Liver (tissue), 8 donors: ENCODE measurements at regions not wholly inside any gene's neighbourhood (a gene's known extent, or its start where the extent isn't known, plus 50 kb on each side); places are given as distances from the start of the nearest gene placed in this dataset.

ENCODE experiments used
- DNase-seq: peaks from one replicate; pipeline ENCODE4 v3.0.0-alpha.2; 2017; ENCODE audit warnings: low spot score
- H3K27ac ChIP-seq, 2 donors: one replicate each; pipeline ENCODE4 v1.7.0; 2013; ENCODE audit warnings: inconsistent platforms in 2 of 2, low read length in 2 of 2, control low read depth in 1 of 2, low read depth in 1 of 2, mild to moderate bottlenecking in 1 of 2
- H3K27me3 ChIP-seq, 4 donors: one replicate each; pipeline versions ENCODE4 v1.6.1 to v1.7.0; 2013; ENCODE audit warnings: low read length in 3 of 4, inconsistent platforms in 1 of 4, mild to moderate bottlenecking in 1 of 4, moderate library complexity in 1 of 4; ENCODE audit not compliant: control insufficient read depth in 4 of 4, insufficient read depth in 4 of 4
- H3K36me3 ChIP-seq, 4 donors: one replicate each; pipeline versions ENCODE4 v1.6.1 to v1.7.0; 2013; ENCODE audit warnings: low read length in 3 of 4, mild to moderate bottlenecking in 3 of 4, low read depth in 1 of 4, moderate library complexity in 1 of 4; ENCODE audit not compliant: control insufficient read depth in 4 of 4, insufficient read depth in 3 of 4
- H3K4me1 ChIP-seq, 4 donors: one replicate each; pipeline versions ENCODE4 v1.6.1 to v1.7.0; 2013; ENCODE audit warnings: low read length in 3 of 4, mild to moderate bottlenecking in 3 of 4, moderate library complexity in 1 of 4; ENCODE audit not compliant: control insufficient read depth in 4 of 4, insufficient read depth in 4 of 4
- H3K4me3 ChIP-seq, 3 donors: one replicate each; pipeline versions ENCODE4 v1.6.1 to v1.7.0; 2013; ENCODE audit warnings: low read length in 3 of 3, control low read depth in 1 of 3, low read depth in 1 of 3, mild to moderate bottlenecking in 1 of 3
- H3K9ac ChIP-seq, 2 donors: one replicate each; pipeline ENCODE4 v1.7.0; 2013; ENCODE audit warnings: low read length in 2 of 2, mild to moderate bottlenecking in 2 of 2, moderate library complexity in 2 of 2, control low read depth in 1 of 2, low read depth in 1 of 2
- H3K9me3 ChIP-seq, 4 donors: one replicate each; pipeline versions ENCODE4 v1.6.1 to v1.7.0; 2013; ENCODE audit warnings: low read length in 3 of 4; ENCODE audit not compliant: control insufficient read depth in 4 of 4
- ATF3 ChIP-seq: IDR thresholded peaks from 2 replicates; pipeline ENCODE4 v1.6.1; 2016; ENCODE audit warnings: antibody characterized with exemption
- EGR1 ChIP-seq, 2 donors: IDR thresholded peaks; 2 replicates each; pipeline ENCODE4 v1.6.1; 2016 to 2018; ENCODE audit warnings: antibody characterized with exemption in 2 of 2, low read depth in 2 of 2
- FOXA1 ChIP-seq: IDR thresholded peaks from 2 replicates; pipeline ENCODE4 v1.6.1; 2016; ENCODE audit warnings: antibody characterized with exemption
- FOXA2 ChIP-seq: IDR thresholded peaks from 2 replicates; pipeline ENCODE4 v1.6.1; 2016; ENCODE audit warnings: antibody characterized with exemption
- GABPA ChIP-seq, 2 donors: IDR thresholded peaks in 1 of 2; conservative IDR thresholded peaks in 1 of 2; 2 replicates each; pipeline ENCODE4 v1.6.1; 2016; ENCODE audit warnings: antibody characterized with exemption in 2 of 2, mild to moderate bottlenecking in 1 of 2, moderate library complexity in 1 of 2
- HNF4A ChIP-seq, 2 donors: conservative IDR thresholded peaks; 2 replicates each; pipeline ENCODE4 v1.6.1; 2016; ENCODE audit warnings: antibody characterized with exemption in 2 of 2, mild to moderate bottlenecking in 2 of 2
- HNF4G ChIP-seq: IDR thresholded peaks from 2 replicates; pipeline ENCODE4 v1.6.1; 2016; ENCODE audit warnings: antibody characterized with exemption
- JUND ChIP-seq, 2 donors: IDR thresholded peaks; 2 replicates each; pipeline ENCODE4 v1.6.1; 2016; ENCODE audit warnings: antibody characterized with exemption in 2 of 2
- MAX ChIP-seq: IDR thresholded peaks from 2 replicates; pipeline ENCODE4 v1.6.1; 2016; ENCODE audit warnings: antibody characterized with exemption
- NR2F2 ChIP-seq: IDR thresholded peaks from 2 replicates; pipeline ENCODE4 v1.6.1; 2016; ENCODE audit warnings: antibody characterized with exemption
- RAD21 ChIP-seq, 2 donors: IDR thresholded peaks; 2 replicates each; pipeline ENCODE4 v1.6.1; 2016; ENCODE audit warnings: antibody characterized with exemption in 2 of 2, mild to moderate bottlenecking in 2 of 2
- RXRA ChIP-seq, 2 donors: IDR thresholded peaks; 2 replicates each; pipeline ENCODE4 v1.6.1; 2017 to 2018; ENCODE audit warnings: antibody characterized with exemption in 2 of 2, mild to moderate bottlenecking in 1 of 2
- SP1 ChIP-seq: IDR thresholded peaks from 2 replicates; pipeline ENCODE4 v1.6.1; 2018; ENCODE audit warnings: antibody characterized with exemption, mild to moderate bottlenecking
- YY1 ChIP-seq: IDR thresholded peaks from 2 replicates; pipeline ENCODE4 v1.6.1; 2016; ENCODE audit warnings: antibody characterized with exemption, mild to moderate bottlenecking
- WGBS: extraction: QIAGEN DNeasy Blood & Tissue Kit; methylation state at CpG from one replicate; pipeline ENCODE4 v1.1.7; 2013; 5-methylcytosine and 5-hydroxymethylcytosine counted together
- TF ChIP-seq, protein P1 (sequence below): IDR thresholded peaks from 2 replicates; pipeline ENCODE4 v1.6.1; 2016; ENCODE audit warnings: antibody characterized with exemption
- TF ChIP-seq, protein P2 (sequence below): IDR thresholded peaks from 2 replicates; pipeline ENCODE4 v1.6.1; 2016; ENCODE audit warnings: antibody characterized with exemption, mild to moderate bottlenecking
- TF ChIP-seq, protein P3 (sequence below): fragments of 150-350 bp; IDR thresholded peaks from 2 replicates; pipeline ENCODE4 v1.5.1; 2017; ENCODE audit warnings: improper control_type of control experiment, low read depth, low read length; ENCODE audit not compliant: missing input control
- donor health status: healthy.
- donor health status: healthy.
- donor health status: healthy.
- donor health status: healthy.
- donor health status: healthy.

GRCh38 chr13:18996221-18996620 is 185.4 kb downstream of the TUBA3C start:
- no peaks in the 10 kb centered on the region for H3K9me3 ChIP-seq

More at GRCh38 chr13:18996221-18996620, 185.4 kb downstream of the TUBA3C start:
- no peak for TF ChIP-seq NR2F2
- TF ChIP-seq, protein P1, sequence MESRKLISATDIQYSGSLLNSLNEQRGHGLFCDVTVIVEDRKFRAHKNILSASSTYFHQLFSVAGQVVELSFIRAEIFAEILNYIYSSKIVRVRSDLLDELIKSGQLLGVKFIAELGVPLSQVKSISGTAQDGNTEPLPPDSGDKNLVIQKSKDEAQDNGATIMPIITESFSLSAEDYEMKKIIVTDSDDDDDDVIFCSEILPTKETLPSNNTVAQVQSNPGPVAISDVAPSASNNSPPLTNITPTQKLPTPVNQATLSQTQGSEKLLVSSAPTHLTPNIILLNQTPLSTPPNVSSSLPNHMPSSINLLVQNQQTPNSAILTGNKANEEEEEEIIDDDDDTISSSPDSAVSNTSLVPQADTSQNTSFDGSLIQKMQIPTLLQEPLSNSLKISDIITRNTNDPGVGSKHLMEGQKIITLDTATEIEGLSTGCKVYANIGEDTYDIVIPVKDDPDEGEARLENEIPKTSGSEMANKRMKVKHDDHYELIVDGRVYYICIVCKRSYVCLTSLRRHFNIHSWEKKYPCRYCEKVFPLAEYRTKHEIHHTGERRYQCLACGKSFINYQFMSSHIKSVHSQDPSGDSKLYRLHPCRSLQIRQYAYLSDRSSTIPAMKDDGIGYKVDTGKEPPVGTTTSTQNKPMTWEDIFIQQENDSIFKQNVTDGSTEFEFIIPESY, result no peak
- TF ChIP-seq, protein P2, sequence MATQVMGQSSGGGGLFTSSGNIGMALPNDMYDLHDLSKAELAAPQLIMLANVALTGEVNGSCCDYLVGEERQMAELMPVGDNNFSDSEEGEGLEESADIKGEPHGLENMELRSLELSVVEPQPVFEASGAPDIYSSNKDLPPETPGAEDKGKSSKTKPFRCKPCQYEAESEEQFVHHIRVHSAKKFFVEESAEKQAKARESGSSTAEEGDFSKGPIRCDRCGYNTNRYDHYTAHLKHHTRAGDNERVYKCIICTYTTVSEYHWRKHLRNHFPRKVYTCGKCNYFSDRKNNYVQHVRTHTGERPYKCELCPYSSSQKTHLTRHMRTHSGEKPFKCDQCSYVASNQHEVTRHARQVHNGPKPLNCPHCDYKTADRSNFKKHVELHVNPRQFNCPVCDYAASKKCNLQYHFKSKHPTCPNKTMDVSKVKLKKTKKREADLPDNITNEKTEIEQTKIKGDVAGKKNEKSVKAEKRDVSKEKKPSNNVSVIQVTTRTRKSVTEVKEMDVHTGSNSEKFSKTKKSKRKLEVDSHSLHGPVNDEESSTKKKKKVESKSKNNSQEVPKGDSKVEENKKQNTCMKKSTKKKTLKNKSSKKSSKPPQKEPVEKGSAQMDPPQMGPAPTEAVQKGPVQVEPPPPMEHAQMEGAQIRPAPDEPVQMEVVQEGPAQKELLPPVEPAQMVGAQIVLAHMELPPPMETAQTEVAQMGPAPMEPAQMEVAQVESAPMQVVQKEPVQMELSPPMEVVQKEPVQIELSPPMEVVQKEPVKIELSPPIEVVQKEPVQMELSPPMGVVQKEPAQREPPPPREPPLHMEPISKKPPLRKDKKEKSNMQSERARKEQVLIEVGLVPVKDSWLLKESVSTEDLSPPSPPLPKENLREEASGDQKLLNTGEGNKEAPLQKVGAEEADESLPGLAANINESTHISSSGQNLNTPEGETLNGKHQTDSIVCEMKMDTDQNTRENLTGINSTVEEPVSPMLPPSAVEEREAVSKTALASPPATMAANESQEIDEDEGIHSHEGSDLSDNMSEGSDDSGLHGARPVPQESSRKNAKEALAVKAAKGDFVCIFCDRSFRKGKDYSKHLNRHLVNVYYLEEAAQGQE, result no peak
- TF ChIP-seq FOXA1, result no peak
- TF ChIP-seq GABPA (IDR thresholded peaks at IDR 0.05 in 1 of 2, conservative IDR thresholded peaks at IDR 0.05 in 1 of 2), result no peak
- no peak for TF ChIP-seq RXRA (IDR thresholded peaks at IDR 0.05)
- TF ChIP-seq, protein P3, sequence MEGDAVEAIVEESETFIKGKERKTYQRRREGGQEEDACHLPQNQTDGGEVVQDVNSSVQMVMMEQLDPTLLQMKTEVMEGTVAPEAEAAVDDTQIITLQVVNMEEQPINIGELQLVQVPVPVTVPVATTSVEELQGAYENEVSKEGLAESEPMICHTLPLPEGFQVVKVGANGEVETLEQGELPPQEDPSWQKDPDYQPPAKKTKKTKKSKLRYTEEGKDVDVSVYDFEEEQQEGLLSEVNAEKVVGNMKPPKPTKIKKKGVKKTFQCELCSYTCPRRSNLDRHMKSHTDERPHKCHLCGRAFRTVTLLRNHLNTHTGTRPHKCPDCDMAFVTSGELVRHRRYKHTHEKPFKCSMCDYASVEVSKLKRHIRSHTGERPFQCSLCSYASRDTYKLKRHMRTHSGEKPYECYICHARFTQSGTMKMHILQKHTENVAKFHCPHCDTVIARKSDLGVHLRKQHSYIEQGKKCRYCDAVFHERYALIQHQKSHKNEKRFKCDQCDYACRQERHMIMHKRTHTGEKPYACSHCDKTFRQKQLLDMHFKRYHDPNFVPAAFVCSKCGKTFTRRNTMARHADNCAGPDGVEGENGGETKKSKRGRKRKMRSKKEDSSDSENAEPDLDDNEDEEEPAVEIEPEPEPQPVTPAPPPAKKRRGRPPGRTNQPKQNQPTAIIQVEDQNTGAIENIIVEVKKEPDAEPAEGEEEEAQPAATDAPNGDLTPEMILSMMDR, result no peak
- TF ChIP-seq EGR1 (IDR thresholded peaks at IDR 0.05; ENCODE audit: low read depth in 2 of 2), result no peak
- TF ChIP-seq RAD21 (IDR thresholded peaks at IDR 0.05), result no peak
- no peak for TF ChIP-seq HNF4G
- no peak for TF ChIP-seq ATF3
- TF ChIP-seq FOXA2, result no peak
- TF ChIP-seq SP1, result no peak
- TF ChIP-seq YY1, result no peak
- no peak for TF ChIP-seq JUND (IDR thresholded peaks at IDR 0.05)
- TF ChIP-seq MAX, result no peak
- TF ChIP-seq HNF4A (conservative IDR thresholded peaks at IDR 0.05), result no peak
- Histone ChIP-seq H3K4me1 (peaks cover 3 to 34% (median 22%) of the 10 kb centered on the region in 4 donors), H3K27me3 (no peaks in the 10 kb centered on the region), H3K9ac (no peak overlapping the region), H3K4me3 (no peak overlapping the region), H3K36me3 (no peaks in the 10 kb centered on the region), H3K27ac (no peak overlapping the region)
- 15% methylated on average over 2 of the region's 2 CpGs for WGBS
- no peak for DNase-seq
